ENCODE measurements at regions not wholly inside any gene's neighbourhood (a gene's known extent, or its start where the extent isn't known, plus 50 kb on each side); places are given as distances from the start of the nearest gene placed in this dataset.

DNA sequence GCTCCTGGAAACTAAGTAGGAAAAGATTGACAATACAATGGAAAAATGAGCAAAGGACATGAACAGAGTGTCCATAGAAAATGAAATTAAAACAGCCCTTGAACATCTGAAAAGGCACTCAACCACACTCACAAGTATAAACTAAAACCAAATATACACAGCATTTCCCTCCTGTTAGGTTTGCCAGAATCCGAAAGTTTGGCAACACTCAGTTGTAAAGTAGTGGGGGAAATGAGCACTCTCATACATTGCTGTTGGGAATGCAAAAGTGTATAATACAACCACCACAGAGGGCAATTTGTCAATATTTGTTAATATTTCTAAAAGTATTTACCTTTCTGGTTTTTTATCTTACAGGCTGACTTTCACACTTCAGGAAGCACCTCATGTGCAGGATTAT is 84.2 kb upstream of the TMEM164 start:
- TF ChIP-seq, protein P1, sequence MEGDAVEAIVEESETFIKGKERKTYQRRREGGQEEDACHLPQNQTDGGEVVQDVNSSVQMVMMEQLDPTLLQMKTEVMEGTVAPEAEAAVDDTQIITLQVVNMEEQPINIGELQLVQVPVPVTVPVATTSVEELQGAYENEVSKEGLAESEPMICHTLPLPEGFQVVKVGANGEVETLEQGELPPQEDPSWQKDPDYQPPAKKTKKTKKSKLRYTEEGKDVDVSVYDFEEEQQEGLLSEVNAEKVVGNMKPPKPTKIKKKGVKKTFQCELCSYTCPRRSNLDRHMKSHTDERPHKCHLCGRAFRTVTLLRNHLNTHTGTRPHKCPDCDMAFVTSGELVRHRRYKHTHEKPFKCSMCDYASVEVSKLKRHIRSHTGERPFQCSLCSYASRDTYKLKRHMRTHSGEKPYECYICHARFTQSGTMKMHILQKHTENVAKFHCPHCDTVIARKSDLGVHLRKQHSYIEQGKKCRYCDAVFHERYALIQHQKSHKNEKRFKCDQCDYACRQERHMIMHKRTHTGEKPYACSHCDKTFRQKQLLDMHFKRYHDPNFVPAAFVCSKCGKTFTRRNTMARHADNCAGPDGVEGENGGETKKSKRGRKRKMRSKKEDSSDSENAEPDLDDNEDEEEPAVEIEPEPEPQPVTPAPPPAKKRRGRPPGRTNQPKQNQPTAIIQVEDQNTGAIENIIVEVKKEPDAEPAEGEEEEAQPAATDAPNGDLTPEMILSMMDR (IDR thresholded peaks at IDR 0.05) = no peak
- no peak for TF ChIP-seq POLR2A (IDR thresholded peaks at IDR 0.05)
- TF ChIP-seq POLR2AphosphoS5 (IDR thresholded peaks at IDR 0.05; ENCODE audit: insufficient read depth in 1 of 2, low read depth in 1 of 2) = no peak
